ENCODE measurements at regions not wholly inside any gene's neighbourhood (a gene's known extent, or its start where the extent isn't known, plus 50 kb on each side); places are given as distances from the start of the nearest gene placed in this dataset.

DNA sequence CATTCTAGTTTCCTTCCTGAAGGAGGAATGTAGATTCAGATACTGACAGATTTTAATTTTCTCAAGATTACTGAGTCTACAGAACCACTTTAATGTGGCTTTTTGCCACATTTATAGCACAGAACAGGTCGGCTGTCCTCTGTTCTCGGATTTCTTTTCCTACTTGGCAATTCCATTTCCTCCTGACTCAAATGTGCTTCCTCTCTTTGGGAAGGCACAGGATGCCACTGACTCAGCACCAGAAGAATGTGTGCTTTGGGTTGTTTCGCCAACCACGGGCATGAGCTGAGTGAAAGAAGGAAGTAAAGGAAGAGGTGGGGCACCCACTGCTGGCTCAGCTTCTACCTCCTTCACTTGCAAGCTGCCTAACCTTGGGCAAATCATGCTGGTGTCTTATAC is 970.6 kb upstream of the ACVR2A start:
- TF ChIP-seq, protein P1, sequence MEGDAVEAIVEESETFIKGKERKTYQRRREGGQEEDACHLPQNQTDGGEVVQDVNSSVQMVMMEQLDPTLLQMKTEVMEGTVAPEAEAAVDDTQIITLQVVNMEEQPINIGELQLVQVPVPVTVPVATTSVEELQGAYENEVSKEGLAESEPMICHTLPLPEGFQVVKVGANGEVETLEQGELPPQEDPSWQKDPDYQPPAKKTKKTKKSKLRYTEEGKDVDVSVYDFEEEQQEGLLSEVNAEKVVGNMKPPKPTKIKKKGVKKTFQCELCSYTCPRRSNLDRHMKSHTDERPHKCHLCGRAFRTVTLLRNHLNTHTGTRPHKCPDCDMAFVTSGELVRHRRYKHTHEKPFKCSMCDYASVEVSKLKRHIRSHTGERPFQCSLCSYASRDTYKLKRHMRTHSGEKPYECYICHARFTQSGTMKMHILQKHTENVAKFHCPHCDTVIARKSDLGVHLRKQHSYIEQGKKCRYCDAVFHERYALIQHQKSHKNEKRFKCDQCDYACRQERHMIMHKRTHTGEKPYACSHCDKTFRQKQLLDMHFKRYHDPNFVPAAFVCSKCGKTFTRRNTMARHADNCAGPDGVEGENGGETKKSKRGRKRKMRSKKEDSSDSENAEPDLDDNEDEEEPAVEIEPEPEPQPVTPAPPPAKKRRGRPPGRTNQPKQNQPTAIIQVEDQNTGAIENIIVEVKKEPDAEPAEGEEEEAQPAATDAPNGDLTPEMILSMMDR (IDR thresholded peaks at IDR 0.05) = no peak
- TF ChIP-seq POLR2A (IDR thresholded peaks at IDR 0.05) (no peak), POLR2AphosphoS5 (IDR thresholded peaks at IDR 0.05) (no peak)
- Histone ChIP-seq H3K27ac (no peak overlapping the region), H3K4me3 (no peak overlapping the region), H3K4me1 (no peaks in the 10 kb centered on the region), H3K36me3 (no peaks in the 10 kb centered on the region), H3K9me3 (no peaks in the 10 kb centered on the region), H3K27me3 (no peaks in the 10 kb centered on the region)
- peak; percentile 28 for ATAC-seq
- WGBS, 2 donors (ENCODE audit: low coverage in 1 of 2) = 53% methylated on average over 2 of the region's 4 CpGs; no CpG with 5 or more reads in 1 of the 2 donors

DNA sequence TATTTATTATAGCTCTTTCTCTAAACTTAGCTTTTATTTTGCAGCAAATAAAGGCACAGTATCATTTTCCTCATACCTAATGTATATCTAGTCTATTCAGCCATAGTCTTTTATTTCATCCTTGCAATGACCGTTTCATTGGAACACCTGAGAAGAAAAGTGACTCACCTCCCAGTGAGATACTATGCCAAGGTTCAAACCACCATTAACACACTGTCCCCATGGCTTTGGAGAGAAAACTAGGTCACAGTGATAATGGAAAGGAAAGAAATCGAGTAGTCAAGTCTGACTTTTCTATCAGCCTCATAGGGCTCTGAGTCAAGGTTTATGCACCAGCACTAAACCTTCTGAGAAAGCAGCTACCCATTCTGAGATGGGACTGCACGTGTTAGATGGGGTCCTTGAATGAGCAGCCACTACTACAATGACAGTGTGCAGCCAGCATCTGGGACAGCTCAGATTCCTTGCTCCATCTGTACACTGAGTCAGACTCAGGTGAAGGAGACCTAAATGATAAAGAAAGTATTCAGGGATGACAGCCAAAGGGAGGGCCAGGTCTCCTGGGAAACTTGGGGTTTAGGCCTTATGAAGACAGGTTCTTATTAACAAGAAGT is 971.1 kb upstream of the ACVR2A start:
- no peaks in the 10 kb centered on the region for H3K27me3 ChIP-seq
- H3K4me1 ChIP-seq = no peaks in the 10 kb centered on the region
- no peak for TF ChIP-seq POLR2AphosphoS5 (IDR thresholded peaks at IDR 0.05)
- no peak for TF ChIP-seq POLR2A (IDR thresholded peaks at IDR 0.05)
- TF ChIP-seq, protein P1 (IDR thresholded peaks at IDR 0.05) = no peak
- TF ChIP-seq EP300 (IDR thresholded peaks at IDR 0.05) = no peak
- peak overlapping the region in 1 of 4 donors; percentile 8 for H3K27ac ChIP-seq
- WGBS, 2 donors (ENCODE audit: low coverage in 1 of 2) = 64 to 90% methylated on average over 2 to 3 of the region's 3 CpGs
- H3K4me3 ChIP-seq = no peak overlapping the region
- no peaks in the 10 kb centered on the region for H3K36me3 ChIP-seq
- no peaks in the 10 kb centered on the region for H3K9me3 ChIP-seq
- no peak for ATAC-seq

DNA sequence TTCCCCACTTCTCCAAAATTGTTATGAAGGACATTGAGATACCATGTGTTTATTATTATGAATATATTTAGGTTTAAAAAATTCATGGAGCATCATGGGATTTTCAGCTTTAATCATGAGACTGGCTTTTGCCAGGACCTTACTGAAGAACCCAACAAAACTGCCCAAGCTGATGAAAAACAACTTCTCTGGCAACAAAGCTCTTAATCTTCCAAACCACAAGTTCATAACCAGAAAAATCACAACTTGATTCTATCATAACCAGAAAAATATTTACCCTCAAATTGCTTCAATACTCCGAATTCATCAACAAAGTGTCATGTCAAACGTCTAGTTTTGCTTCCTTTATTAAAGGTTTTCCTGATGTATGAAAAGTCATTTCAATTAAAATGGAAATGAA is 971.8 kb upstream of the ACVR2A start:
- Histone ChIP-seq H3K4me3 (no peak overlapping the region), H3K27ac (no peak overlapping the region), H3K9me3 (no peaks in the 10 kb centered on the region), H3K36me3 (no peaks in the 10 kb centered on the region), H3K27me3 (no peaks in the 10 kb centered on the region), H3K4me1 (no peaks in the 10 kb centered on the region)
- ATAC-seq = no peak
- 62 to 80% methylated on average over 2 of the region's 2 CpGs for whole genome bisulfite sequencing, 2 donors (ENCODE audit: low coverage in 1 of 2)
- no peak for TF ChIP-seq POLR2AphosphoS5 (IDR thresholded peaks at IDR 0.05)
- no peak for TF ChIP-seq POLR2A (IDR thresholded peaks at IDR 0.05)
- TF ChIP-seq, protein P1 (IDR thresholded peaks at IDR 0.05) = no peak
- no peak for TF ChIP-seq EP300 (IDR thresholded peaks at IDR 0.05)

DNA sequence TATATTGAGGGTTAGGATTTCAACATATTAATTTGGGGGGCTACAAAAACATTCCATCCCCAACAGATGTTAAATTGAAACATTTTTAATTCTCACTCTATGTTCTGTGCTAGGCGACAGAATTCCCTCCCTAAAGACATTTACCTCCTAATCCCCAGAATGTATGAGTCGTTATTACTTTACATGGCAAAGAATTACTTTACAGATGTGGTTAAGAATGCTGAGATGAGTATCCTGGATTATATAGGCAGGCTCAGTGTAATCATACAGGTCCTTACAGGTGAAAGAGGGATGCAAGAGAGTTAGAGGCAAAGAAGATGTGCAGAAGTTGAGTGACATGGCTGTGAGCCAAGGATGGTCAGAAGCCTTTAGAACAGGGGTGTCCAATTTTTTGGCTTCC is 974.1 kb upstream of the ACVR2A start:
- no peaks in the 10 kb centered on the region for H3K4me1 ChIP-seq
- no peaks in the 10 kb centered on the region for H3K9me3 ChIP-seq
- 92 to 96% methylated on average over 2 of the region's 2 CpGs for WGBS, 2 donors (ENCODE audit: low coverage in 1 of 2)
- no peak for TF ChIP-seq POLR2AphosphoS5 (IDR thresholded peaks at IDR 0.05)
- TF ChIP-seq, protein P1 (IDR thresholded peaks at IDR 0.05) = no peak
- no peak for TF ChIP-seq POLR2A (IDR thresholded peaks at IDR 0.05)
- no peak for TF ChIP-seq EP300 (IDR thresholded peaks at IDR 0.05)
- H3K4me3 ChIP-seq = no peak overlapping the region
- ATAC-seq = no peak
- H3K36me3 ChIP-seq = no peaks in the 10 kb centered on the region
- H3K27me3 ChIP-seq = no peaks in the 10 kb centered on the region
- H3K27ac ChIP-seq = no peak overlapping the region

DNA sequence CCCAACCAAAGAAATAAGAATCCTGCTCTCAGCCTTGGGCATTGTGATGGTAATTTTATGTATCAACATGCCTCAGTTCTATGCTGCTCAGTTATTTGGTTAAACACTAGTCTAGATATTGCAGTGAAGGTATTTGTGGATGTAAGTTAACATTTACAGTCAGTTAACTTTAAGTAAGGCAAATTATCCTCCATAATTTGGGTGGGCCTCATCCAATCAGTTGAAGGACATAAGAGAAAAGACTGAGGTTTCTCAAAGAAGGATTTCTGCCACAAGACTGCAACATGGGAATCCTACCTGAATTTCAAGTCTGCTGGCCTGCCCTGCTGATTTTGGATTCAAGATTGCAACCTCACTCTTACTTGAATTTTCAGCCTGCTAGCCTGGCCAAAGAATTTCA is 975.5 kb upstream of the ACVR2A start:
- H3K4me3 ChIP-seq = no peak overlapping the region
- no peaks in the 10 kb centered on the region for H3K4me1 ChIP-seq
- no peak overlapping the region for H3K27ac ChIP-seq
- no peaks in the 10 kb centered on the region for H3K36me3 ChIP-seq
- no peaks in the 10 kb centered on the region for H3K27me3 ChIP-seq
- H3K9me3 ChIP-seq = peaks cover 0 to 4% (median 0%) of the 10 kb centered on the region in 3 donors
- ATAC-seq = no peak
- TF ChIP-seq POLR2AphosphoS5 (IDR thresholded peaks at IDR 0.05) (no peak), POLR2A (IDR thresholded peaks at IDR 0.05) (no peak), EP300 (IDR thresholded peaks at IDR 0.05) (no peak)
- TF ChIP-seq, protein P1 (IDR thresholded peaks at IDR 0.05) = no peak
